CD4-positive, alpha-beta T cell treated with Interleukin-17A for 4 hours (primary cell): ENCODE measurements at regions not wholly inside any gene's neighbourhood (a gene's known extent, or its start where the extent isn't known, plus 50 kb on each side); places are given as distances from the start of the nearest gene placed in this dataset.
"Not testable (repeated sequence)": the region's sequence is repeated elsewhere in the genome, so short reads cannot be mapped to it uniquely, and the experiment has no call there.

Experiments used
- DNase-seq: peaks from one replicate; pipeline ENCODE4 v3.0.0-alpha.2; 2020; ENCODE audit warnings: mixed read lengths

DNA sequence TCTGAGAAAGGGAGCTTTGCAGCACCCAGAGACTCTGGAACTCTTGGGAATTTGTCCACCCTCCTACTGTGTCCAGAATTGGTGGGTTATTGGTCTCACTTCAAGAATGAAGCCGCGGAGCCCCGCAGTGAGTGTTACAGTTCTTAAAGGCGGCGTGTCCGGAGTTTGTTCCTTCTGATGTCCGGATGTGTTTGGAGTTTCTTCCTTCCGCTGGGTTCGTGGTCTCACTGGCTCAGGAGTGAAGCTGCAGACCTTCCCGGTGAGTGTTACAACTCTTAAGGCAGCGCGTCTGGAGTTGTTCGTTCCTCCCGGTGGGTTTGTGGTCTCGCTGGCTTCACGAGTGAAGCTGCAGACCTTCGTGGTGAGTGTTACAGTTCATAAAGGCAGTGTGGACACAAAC is 824.7 kb downstream of the LRRTM4 start:
- not testable (repeated sequence) for DNase-seq

DNA sequence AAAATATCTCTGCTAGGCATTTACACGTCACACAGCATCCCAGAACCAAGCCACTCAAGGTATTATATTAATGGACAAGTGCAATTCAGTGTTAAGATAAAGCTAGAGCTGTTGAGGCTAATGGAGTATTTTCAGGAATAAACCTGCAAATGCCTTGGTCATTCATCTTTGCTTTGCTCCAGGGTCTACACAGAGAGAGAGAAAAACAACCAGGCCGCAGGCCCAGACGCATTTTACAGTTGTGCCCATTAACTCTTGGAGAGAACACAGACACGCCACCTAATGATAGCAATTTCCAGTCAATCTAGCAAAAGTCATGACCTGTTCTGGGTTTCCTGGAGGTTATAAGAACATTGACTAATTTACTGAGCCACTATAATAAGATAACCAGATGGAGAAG is 829.3 kb downstream of the LRRTM4 start:
- DNase-seq: no peak

DNA sequence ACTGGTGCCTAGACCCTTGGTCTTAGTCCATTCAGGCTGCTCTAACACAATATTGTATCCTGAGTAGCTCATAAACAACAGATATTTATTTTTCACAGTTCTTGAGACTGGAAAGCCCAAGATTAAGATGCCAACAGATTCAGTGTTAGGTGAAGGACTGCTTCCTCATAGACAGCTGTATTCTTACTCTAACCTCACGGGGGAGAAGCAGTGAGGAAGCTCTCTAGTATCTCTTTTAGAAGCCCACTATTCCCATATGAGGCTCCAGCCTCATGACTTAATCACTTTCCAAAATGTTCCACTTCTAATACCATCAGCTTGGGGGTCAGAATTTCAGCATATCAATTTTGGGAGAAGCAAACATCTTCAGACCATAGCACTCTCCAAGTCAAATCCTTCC is 833.4 kb downstream of the LRRTM4 start:
- no peak for DNase-seq

DNA sequence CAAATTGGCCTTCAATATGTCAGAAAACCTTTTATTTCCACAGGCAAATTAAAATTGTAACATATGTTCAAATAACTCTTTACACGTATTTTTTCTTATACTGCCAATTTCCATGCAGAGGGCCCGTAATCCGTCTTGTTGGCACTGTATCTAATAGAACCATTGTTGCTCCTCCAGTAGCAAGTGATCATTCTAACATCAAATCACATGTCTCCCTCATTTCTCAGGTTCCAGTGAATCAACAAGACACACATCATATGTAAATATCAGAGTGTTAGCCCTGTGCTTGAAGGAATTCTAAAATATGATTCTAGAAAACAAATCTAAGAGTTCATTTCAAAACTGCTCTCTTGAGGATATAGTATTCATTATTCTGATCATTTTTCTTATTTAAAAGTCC is 834.3 kb downstream of the LRRTM4 start:
- DNase-seq: no peak

DNA sequence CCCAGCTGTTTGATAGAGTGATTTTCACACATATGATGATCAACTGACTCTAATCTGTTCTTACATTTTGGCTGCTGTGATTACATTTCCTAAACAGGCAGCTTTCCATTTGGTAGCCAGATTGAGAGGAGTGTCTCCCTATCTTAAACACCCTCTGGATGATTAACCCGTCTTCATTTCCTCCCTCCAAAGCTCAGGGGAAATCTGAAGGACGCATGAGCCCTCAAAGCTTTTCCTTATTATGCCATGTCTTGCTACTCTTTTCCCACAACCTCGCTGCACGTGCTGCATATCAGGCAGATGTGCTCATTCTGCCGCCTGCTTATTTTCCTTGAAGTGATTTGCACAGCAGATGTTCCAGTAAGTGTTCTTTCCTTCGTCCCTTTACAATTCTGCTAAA is 837.4 kb downstream of the LRRTM4 start:
- DNase-seq: no peak

DNA sequence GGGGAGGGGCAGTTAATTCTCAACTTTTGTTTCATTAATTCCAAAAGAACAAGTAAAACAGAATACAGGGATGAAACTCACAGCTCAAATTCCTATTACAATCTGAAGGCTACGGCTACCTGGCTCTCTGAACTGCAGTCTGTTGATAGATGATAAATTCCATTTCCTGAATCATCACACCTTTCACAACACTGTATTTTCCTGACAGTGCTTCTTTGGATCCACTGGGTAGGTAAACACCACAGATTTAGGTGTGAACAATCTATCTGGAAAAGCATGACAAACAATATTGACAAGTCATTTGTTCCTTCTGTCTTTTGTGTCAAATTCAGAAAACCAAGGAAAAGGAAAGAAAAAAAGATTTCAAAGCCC is 843.2 kb downstream of the LRRTM4 start:
- DNase-seq: no peak

DNA sequence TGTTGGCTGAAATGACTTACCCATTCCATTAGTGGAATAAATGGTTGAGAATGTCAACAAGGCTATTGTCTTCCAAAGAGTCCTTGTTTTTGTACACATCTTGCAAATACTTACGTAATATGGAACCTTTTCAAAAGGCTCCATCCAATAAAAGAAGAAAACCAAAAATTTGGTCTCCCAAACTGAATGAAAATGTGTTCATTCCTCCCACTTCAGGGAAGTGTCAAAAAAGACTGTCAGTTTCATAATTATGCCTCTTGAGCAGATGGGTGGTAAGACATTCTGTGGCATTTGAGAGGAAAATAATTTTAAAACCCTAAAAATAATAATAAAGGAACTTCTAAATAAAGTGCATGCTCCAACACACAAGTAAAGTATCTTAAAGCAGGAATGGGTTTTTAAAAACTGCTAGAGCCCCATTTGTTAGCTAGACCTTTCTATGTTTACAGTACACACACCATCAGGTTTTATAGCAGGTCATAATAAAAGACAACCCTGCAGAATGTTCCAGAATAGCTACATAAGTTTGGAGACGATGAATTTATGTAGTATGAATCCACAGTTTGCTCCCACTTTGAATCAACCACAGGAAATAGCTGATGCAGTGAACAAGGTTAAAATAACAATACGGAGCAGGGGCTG is 843.7 kb downstream of the LRRTM4 start:
- no peak for DNase-seq

DNA sequence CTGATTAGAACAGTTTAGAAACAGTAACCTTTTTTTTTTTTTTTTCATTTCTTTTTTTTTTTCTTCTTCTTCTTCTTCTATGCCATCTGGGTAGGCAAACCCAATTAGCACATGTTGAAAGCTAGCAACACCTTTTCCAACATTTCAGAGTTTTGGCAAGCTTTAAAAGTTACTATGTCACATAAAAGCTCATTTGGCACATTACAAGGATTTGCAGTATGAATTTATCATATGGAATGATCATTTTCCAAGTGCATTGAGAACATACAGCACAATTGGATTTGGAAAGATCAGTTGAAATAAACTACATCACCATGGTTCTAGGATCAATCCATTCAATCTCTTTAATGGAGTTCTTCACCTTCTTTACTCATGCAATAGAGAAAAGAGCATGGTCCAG is 847.0 kb downstream of the LRRTM4 start:
- no peak for DNase-seq

DNA sequence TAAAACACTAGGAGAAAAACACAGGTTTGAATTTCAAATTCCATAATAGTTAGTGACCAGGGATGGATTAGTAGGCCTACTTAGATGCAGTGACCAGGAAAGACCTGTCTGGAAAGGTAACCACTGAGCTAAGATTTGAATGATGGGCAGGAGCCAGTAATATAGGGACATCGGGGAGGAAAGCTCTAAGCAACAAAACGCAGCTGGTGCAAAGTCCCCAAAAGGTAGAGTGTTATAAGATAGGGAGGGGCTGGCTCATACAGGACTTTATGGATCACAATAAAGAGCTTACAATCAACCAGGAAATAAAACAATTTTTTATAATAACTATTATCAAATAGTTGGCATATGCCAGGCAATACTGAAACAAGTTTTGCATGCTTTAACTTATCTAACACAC is 849.4 kb downstream of the LRRTM4 start:
- DNase-seq: no peak

DNA sequence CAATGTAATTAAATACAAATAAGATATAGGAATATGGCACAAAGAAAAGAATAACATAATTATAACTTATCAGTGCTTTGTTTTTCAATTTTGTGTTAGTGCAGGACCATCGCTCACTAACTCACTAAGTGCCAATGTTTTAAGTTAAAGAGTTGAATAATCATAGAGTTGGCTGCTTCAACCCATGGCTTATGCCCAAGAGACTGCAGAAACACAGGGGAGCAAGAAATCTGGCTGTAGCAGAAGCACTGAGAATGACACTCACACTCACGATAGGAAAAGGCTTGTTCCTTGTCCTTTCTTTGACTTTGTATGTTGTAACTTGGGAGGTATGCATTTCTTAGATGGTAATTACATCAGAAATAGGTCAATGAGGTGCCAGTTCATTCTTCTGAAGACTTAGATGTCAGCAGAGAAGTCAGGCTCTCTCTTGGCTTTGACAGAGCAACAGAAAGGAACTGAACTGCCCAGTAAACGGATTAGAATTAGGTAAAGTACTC is 852.2 kb downstream of the LRRTM4 start:
- DNase-seq: no peak

DNA sequence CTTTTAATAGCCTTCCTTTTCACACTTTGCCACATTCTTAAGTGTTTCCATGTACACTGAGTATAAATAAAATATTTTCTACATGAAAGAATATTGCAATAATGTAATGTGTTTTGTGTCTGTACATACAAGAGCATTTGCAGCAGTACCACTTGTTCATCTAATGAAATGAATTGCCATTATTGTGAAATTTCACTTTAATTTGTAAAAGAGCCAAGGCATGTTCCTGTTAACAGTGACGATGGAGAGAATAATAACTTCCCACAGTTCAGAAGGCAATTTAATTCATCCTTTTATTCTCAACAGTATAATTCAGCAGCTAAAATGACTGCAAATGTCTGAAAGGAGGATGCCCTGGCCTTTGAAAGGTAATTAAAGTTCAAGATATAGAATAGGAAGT is 853.9 kb downstream of the LRRTM4 start:
- DNase-seq: no peak

DNA sequence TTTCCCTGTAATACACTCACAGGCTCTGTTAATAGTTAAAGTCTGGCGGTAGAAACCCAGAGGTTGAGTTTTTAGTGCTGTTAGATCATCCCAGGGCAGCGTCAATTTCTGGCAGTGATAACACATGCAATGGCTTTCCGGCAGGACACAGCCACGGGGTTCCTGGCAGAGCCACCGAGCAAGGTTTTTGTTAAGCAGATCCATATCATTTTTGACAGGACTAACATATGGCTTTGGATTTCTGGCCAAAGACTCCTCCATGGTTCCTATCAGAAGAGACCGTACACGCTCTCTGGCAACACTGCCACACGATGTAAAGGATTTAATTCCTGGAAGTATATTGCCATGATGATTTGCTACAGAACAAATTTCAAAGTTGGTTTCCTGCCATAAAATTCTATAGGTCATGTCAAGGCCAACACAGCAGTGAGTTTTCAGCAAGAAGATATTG is 854.3 kb downstream of the LRRTM4 start:
- no peak for DNase-seq

DNA sequence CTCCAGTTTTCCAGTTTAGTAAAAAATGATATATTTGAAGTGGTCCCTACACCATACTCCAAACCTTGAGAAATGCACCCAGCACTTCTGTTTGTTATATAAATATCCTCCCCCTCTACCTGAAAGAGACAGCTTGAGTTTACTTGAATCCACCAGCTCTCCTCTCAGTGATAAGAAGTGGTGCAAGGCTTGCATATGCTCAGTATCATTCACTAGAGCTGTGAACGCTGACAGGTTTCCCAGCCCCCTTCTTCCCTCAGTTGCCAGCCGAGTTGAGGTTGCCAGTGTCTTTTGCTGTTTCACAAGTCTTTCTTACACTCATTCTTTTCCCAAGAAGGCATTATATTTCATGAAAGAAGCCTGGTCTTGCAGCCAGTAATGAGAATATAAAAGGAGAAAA is 880.0 kb downstream of the LRRTM4 start:
- no peak for DNase-seq

DNA sequence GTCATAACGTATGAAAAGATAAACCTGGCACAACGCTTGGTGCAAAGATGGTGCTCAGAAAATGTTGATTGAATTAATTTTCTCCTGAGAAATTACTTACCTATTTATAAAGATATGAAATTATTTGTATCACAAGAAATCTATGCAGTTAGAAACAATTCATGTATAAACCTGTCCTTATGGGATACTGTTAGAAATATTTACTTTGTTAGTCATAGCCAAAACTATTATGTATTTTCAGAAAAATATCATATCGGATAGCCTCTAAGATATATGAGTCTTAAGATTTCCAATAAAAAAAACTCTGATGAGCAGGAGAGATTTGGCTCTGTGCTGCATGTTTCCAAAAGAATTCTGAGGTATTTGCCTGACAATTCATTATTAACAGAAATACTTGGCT is 880.7 kb downstream of the LRRTM4 start:
- no peak for DNase-seq

DNA sequence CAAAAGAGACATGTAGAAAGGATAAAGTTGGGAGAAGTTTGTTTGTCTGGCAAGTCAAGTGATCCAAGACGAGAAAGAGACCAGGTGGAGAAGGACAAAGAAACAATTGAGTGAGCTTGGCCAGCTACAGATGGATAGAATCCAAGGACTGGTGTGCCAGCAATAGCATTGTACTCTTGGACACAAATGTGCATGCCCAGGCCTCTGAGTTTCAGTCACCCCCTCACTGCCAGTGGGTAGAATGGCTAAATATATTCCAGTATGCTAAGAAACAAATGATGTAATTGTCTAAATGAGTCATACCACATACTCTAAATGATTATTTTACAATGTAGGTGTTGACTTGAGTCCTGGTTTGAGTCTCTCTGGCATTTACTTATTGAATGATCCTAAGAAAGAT is 881.3 kb downstream of the LRRTM4 start:
- DNase-seq: no peak

DNA sequence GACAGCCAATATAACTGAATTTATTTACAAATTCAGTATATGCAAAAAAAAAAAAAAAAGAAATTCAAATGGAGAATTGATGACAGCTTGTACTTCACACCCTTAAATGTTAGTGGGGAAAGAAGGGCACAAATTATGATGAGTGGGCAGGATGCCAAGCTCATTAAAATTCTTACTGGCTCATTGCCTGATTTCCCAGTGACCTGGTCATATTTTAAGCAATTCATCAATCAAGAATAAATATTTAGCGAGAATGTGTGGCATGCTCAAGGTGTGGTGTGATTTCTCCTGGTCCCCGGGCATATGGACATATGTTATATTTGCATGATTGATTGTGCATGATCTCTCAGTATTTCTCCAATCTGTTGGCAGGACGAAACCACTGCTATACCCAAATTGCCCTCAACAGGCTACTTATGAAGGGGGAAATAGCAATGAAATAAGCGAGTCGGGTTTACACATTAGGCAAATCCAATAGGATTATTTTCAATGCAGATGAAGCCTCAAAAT is 883.0 kb downstream of the LRRTM4 start:
- DNase-seq: no peak

DNA sequence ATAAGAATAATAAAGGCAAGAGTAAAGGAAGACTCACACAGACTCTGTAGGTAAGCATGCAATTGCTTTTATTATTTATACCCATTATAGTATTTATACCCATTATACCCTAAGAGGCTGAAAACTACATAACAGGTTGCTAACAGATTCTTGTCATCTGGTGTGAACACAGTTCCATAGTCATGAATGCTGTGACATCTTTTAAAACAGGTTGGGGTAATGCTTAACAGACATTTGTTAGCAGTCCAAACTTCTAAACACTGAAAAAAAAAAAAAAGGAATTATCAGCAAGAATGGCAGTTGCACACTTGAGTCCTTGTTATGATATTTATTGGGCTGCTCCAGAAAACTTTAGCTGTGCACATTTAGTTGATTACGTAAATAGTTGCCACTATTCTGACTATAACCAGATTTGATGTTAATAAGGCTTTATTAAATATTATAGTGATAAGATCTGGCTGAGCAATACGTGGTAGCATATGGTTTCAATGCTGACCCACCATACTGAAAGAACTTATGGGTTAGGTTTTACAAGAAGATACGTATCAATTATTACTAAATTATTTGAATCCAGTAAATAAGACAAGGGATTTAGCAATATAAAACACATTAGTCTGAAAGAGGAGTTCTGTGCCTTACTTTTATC is 888.8 kb downstream of the LRRTM4 start:
- DNase-seq: no peak

DNA sequence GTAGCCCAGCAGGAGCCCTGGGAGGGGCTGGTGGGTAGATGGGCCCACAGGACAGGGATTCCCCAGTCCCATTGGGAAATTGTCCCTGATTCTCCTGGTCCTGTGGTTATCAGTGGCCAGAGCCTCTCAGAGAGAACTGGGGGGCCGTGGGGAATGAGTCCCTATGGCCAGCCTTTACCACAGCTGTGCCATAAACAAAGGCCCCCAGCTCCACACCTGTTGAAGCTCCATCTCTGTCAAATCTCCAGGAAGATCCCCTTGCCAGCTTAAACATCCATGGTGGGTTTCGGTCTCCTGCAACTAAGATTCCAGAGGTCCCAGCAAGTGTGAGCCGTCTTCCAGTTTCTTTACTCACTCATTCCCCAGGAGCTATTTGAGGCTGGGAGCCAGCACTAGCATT is 897.1 kb downstream of the LRRTM4 start:
- no peak for DNase-seq

DNA sequence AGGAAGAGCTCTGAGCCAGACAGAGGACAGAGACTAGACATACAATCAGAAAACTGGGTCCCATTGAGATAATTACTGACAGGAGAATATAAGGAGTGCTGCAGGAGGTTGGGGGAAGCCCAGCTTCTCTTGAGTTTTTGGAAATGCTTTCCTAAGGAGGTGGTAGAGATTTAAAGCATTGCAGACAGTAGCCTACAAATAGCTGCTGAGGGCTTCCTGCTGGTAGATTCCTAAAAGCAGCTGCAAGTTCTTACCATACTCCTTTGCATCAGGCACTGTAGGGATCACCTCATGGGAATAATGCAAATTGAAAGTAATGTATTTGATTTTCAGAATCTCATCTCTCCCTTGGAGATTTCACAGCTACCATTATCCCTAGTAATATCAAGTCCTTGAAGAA is 902.6 kb upstream of the GCFC2 start:
- no peak for DNase-seq

DNA sequence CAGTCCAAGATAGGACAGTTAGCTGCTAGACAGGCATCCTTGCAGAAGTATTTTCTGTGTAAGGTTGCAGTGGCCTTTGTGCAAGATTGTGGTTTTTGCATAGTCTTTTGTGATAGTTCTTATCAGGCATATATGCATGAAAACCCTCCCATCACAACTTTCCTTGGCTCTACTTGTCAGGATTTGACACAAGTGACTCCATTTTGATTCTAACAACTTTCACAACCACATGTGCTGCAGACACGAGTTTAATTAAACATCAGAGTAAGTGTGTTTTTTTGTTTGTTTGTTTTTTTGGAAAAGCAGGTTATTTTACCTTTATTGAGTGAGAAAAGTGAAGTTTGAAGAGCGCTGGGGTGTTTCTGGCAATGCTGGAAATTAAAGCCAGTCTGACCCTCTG is 902.0 kb upstream of the GCFC2 start:
- DNase-seq: no peak

DNA sequence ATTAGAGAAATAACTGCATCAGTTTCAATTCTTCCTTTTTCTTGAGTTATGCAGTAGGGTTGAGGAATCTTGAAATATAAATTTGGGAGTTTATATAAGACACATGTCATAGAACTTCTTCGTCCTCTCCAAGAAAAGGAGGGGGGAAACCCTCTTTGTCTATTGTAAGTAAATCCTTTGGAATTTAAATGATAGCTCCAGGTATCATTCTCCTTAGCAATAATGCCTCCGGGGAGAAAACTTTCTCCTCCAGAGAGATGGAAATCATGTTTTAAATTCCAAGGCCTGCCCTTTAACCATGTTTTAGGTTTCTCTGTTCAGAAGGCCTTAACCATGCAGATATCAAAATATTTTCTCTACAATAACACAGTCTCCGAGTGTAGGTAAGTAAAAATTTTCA is 899.7 kb upstream of the GCFC2 start:
- DNase-seq: no peak

DNA sequence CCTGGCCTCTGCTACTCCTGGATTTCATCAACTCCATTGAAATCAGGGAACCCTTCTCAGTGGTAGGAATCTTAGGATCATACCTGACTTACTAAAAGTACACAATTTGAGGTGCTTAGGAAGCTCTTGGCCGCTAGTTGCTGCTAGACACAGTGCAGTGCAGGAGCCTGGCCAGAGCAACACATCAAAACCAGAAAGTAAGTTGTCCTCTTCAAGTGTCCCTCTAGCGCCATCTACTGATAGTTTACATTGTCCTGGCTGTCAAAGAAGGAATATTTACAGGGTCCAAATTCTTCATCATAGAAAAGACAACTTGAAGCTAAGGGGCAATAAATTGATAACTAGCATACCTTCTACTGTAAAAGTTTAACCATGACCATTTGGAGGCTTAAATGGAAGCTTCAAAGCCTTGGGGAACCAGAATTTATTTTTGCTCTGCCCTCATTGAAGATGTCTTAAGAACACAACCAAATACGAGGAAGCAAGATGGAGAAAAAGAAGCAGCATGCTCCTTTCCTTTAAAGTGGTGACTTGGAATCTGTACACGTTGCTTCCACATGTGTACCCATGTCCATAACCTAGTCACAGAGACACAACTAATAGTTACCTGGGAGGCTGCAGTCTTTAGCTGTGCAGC is 889.1 kb upstream of the GCFC2 start:
- no peak for DNase-seq

DNA sequence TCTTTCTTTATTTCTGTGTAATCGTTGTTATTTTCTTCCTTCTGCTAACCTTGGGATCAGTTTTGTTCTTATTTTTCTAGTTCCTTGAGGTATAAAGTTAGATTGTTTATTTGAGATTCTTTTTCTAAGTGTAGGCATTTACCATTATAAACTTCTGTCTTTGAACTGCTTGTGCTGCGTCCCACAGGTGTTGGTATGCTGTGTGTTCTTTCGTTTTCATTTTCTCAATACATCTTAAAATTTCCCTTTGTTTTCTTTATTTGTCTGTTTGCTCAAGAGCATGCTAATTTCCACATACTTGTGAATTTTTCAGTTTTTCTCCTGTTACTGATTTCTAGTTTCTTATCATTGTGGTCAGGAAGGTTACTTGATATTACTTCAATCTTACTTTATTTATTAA is 873.8 kb upstream of the GCFC2 start:
- DNase-seq: no peak

DNA sequence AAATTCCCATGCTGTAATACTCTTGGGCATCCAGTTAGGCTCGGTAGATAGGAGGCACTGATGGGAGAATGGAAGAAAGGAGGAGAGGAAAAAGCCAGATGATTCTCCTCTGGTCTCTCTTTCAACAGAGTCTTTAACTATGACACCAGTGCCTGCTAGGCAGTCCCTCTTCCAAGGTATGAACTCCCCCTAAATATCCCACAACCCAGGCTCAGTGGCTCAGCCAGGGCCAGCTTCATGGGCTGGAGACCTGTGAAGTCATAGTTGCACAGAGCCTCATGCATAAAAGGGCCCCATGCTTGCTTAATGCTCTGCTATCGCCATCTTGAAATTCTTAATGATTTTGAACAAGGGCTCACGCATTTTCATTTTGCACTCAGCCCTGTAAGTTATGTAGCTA is 869.2 kb upstream of the GCFC2 start:
- DNase-seq: no peak
